ENCODE measurements at regions not wholly inside any gene's neighbourhood (a gene's known extent, or its start where the extent isn't known, plus 50 kb on each side); places are given as distances from the start of the nearest gene placed in this dataset.
"Not testable (repeated sequence)": the region's sequence is repeated elsewhere in the genome, so short reads cannot be mapped to it uniquely, and the experiment has no call there.

GRCh38 chr2:6186332-6187151 lies 494.4 kb downstream of the SOX11 start:
- no peak overlapping the region for H3K4me3 Mint-ChIP-seq
- peaks cover 2 to 36% (median 7%) of the 10 kb centered on the region in 6 donors for H3K9me3 Mint-ChIP-seq
- no peak for DNase-seq
- peaks cover under 1 to 3% (median 2%) of the 10 kb centered on the region in 3 donors for H3K27me3 Mint-ChIP-seq (ENCODE audit: low read depth in 3 of 3)
- no peak overlapping the region for H3K27ac Mint-ChIP-seq
- no peaks in the 10 kb centered on the region for H3K4me1 Mint-ChIP-seq
- H3K36me3 Mint-ChIP-seq = no peaks in the 10 kb centered on the region

GRCh38 chr2:6196449-6196848 lies 504.3 kb downstream of the SOX11 start:
- no peaks in the 10 kb centered on the region for H3K36me3 Mint-ChIP-seq

GRCh38 chr2:6198370-6198919 lies 506.3 kb downstream of the SOX11 start:
- H3K9me3 Mint-ChIP-seq = peaks cover 6 to 40% (median 8%) of the 10 kb centered on the region in 6 donors
- H3K36me3 Mint-ChIP-seq; H3K4me1 Mint-ChIP-seq; H3K4me3 Mint-ChIP-seq; H3K27me3 Mint-ChIP-seq (ENCODE audit: low read depth in 3 of 3); H3K27ac Mint-ChIP-seq; DNase-seq: not testable (repeated sequence)

More at GRCh38 chr2:6196449-6196848, 504.3 kb downstream of the SOX11 start:
- Mint-ChIP-seq H3K27me3 (ENCODE audit: low read depth in 3 of 3) (peaks cover 0 to 1% (median 0%) of the 10 kb centered on the region in 3 donors), H3K4me1 (no peaks in the 10 kb centered on the region), H3K4me3 (no peak overlapping the region), H3K9me3 (peaks cover 4 to 38% (median 8%) of the 10 kb centered on the region in 6 donors), H3K27ac (no peak overlapping the region)
- no peak for DNase-seq

- H3K36me3 Mint-ChIP-seq = no peaks in the 10 kb centered on the region
- no peaks in the 10 kb centered on the region for H3K4me1 Mint-ChIP-seq
- no peak overlapping the region for H3K4me3 Mint-ChIP-seq
- H3K27me3 Mint-ChIP-seq (ENCODE audit: low read depth in 3 of 3) = no peaks in the 10 kb centered on the region
- no peak for DNase-seq
- no peak overlapping the region for H3K27ac Mint-ChIP-seq
- H3K9me3 Mint-ChIP-seq = peaks cover 0 to 37% (median 7%) of the 10 kb centered on the region in 6 donors
Observed at GRCh38 chr2:6202756-6203155, 510.6 kb downstream of the SOX11 start.

- no peak overlapping the region for H3K4me3 Mint-ChIP-seq
- H3K9me3 Mint-ChIP-seq = peaks cover 0 to 32% (median 7%) of the 10 kb centered on the region in 6 donors
- H3K27ac Mint-ChIP-seq = no peak overlapping the region
- no peaks in the 10 kb centered on the region for H3K27me3 Mint-ChIP-seq (ENCODE audit: low read depth in 3 of 3)
- no peak for DNase-seq
- no peaks in the 10 kb centered on the region for H3K36me3 Mint-ChIP-seq
- no peaks in the 10 kb centered on the region for H3K4me1 Mint-ChIP-seq
Observed at GRCh38 chr2:6203291-6203959, 511.2 kb downstream of the SOX11 start.

GRCh38 chr2:6206882-6207281 lies 514.7 kb downstream of the SOX11 start:
- Mint-ChIP-seq H3K4me3 (no peak overlapping the region), H3K27me3 (ENCODE audit: low read depth in 3 of 3) (peaks cover 0 to 1% (median 0%) of the 10 kb centered on the region in 3 donors), H3K4me1 (no peaks in the 10 kb centered on the region), H3K27ac (no peak overlapping the region), H3K36me3 (no peaks in the 10 kb centered on the region), H3K9me3 (peaks cover 0 to 29% (median 4%) of the 10 kb centered on the region in 6 donors)
- DNase-seq = no peak

- H3K4me3 Mint-ChIP-seq = no peak overlapping the region
- H3K4me1 Mint-ChIP-seq = no peaks in the 10 kb centered on the region
- peaks cover 0 to 16% (median 7%) of the 10 kb centered on the region in 6 donors for H3K9me3 Mint-ChIP-seq
Observed at GRCh38 chr2:6211236-6211635, 519.1 kb downstream of the SOX11 start.

GRCh38 chr2:6212491-6212890 lies 520.3 kb downstream of the SOX11 start:
- DNase-seq = no peak
- no peak overlapping the region for H3K27ac Mint-ChIP-seq
- H3K4me3 Mint-ChIP-seq = no peak overlapping the region
- peaks cover 0 to 9% (median 7%) of the 10 kb centered on the region in 6 donors for H3K9me3 Mint-ChIP-seq
- no peaks in the 10 kb centered on the region for H3K36me3 Mint-ChIP-seq
- H3K4me1 Mint-ChIP-seq = no peaks in the 10 kb centered on the region
- peaks cover 0 to 2% (median 1%) of the 10 kb centered on the region in 3 donors for H3K27me3 Mint-ChIP-seq (ENCODE audit: low read depth in 3 of 3)

More at GRCh38 chr2:6211236-6211635, 519.1 kb downstream of the SOX11 start:
- Mint-ChIP-seq H3K36me3 (no peaks in the 10 kb centered on the region), H3K27ac (no peak overlapping the region), H3K27me3 (ENCODE audit: low read depth in 3 of 3) (peaks cover 0 to 2% (median 1%) of the 10 kb centered on the region in 3 donors)
- DNase-seq = no peak

- Mint-ChIP-seq H3K4me1 (no peaks in the 10 kb centered on the region), H3K9me3 (peaks cover 0 to 10% (median 9%) of the 10 kb centered on the region in 6 donors), H3K27me3 (ENCODE audit: low read depth in 3 of 3) (peaks cover 0 to 2% (median 1%) of the 10 kb centered on the region in 3 donors), H3K27ac (no peak overlapping the region), H3K36me3 (no peaks in the 10 kb centered on the region), H3K4me3 (no peak overlapping the region)
- DNase-seq = no peak
Observed at GRCh38 chr2:6213056-6213780, 521.0 kb downstream of the SOX11 start.

- H3K36me3 Mint-ChIP-seq = no peaks in the 10 kb centered on the region
- no peak overlapping the region for H3K27ac Mint-ChIP-seq
- no peak for DNase-seq
- peaks cover 0 to 2% (median 1%) of the 10 kb centered on the region in 3 donors for H3K27me3 Mint-ChIP-seq (ENCODE audit: low read depth in 3 of 3)
- no peaks in the 10 kb centered on the region for H3K4me1 Mint-ChIP-seq
- H3K9me3 Mint-ChIP-seq = peaks cover 0 to 13% (median 9%) of the 10 kb centered on the region in 6 donors
- no peak overlapping the region for H3K4me3 Mint-ChIP-seq
Observed at GRCh38 chr2:6214471-6214870, 522.3 kb downstream of the SOX11 start.

GRCh38 chr2:6215053-6215452 lies 522.9 kb downstream of the SOX11 start:
- H3K27me3 Mint-ChIP-seq (ENCODE audit: low read depth in 3 of 3) = peaks cover 0 to 2% (median 1%) of the 10 kb centered on the region in 3 donors
- peaks cover 0 to 18% (median 9%) of the 10 kb centered on the region in 6 donors for H3K9me3 Mint-ChIP-seq
- no peak for DNase-seq
- H3K36me3 Mint-ChIP-seq = no peaks in the 10 kb centered on the region
- no peaks in the 10 kb centered on the region for H3K4me1 Mint-ChIP-seq
- H3K4me3 Mint-ChIP-seq = no peak overlapping the region
- no peak overlapping the region for H3K27ac Mint-ChIP-seq

GRCh38 chr2:6216234-6216633 lies 524.0 kb downstream of the SOX11 start:
- no peaks in the 10 kb centered on the region for H3K4me1 Mint-ChIP-seq

GRCh38 chr2:6218926-6219325 lies 526.7 kb downstream of the SOX11 start:
- no peak overlapping the region for H3K27ac Mint-ChIP-seq
- no peaks in the 10 kb centered on the region for H3K36me3 Mint-ChIP-seq
- no peak overlapping the region for H3K4me3 Mint-ChIP-seq
- peaks cover 0 to 23% (median 8%) of the 10 kb centered on the region in 6 donors for H3K9me3 Mint-ChIP-seq
- H3K27me3 Mint-ChIP-seq (ENCODE audit: low read depth in 3 of 3) = peaks cover 0 to 2% (median 1%) of the 10 kb centered on the region in 3 donors
- no peak for DNase-seq
- no peaks in the 10 kb centered on the region for H3K4me1 Mint-ChIP-seq

More at GRCh38 chr2:6216234-6216633, 524.0 kb downstream of the SOX11 start:
- H3K4me3 Mint-ChIP-seq = no peak overlapping the region
- no peaks in the 10 kb centered on the region for H3K36me3 Mint-ChIP-seq
- no peak overlapping the region for H3K27ac Mint-ChIP-seq
- DNase-seq = no peak
- peaks cover 0 to 22% (median 9%) of the 10 kb centered on the region in 6 donors for H3K9me3 Mint-ChIP-seq
- H3K27me3 Mint-ChIP-seq (ENCODE audit: low read depth in 3 of 3) = peaks cover 1 to 2% (median 2%) of the 10 kb centered on the region in 3 donors
